HCT116 (cell line): ENCODE measurements at regions not wholly inside any gene's neighbourhood (a gene's known extent, or its start where the extent isn't known, plus 50 kb on each side); places are given as distances from the start of the nearest gene placed in this dataset.

Source experiments
- ATAC-seq: fragments of 200-7000 bp; cut with Tn5 transposase; 2 replicates; pipeline ENCODE4 v1.9.1; 2020; ENCODE audit warnings: mild to moderate bottlenecking, moderate library complexity
- BruUV-seq: library from RNA; stranded (reverse); fragments of 400-500 nt; replicated peaks from 2 replicates; lab custom pipeline; 2021; lab: Mats Ljungman, UMichigan
- CTCF ChIA-PET: fragments of 300-600 bp; sonication (Branson Sonifier 250); formaldehyde crosslinking; loops from one replicate; lab custom pipeline; 2021; ENCODE audit warnings: antibody characterized with exemption; lab: Charles Lee
- POLR2A ChIA-PET: fragments of 300-600, 350-600 bp; sonication (Branson Sonifier 250); formaldehyde crosslinking; loops from one replicate; lab custom pipeline; 2021; ENCODE audit warnings: antibody characterized with exemption; lab: Charles Lee
- RAD21 ChIA-PET, 2 experiments: fragments of 300-600 bp; sonication (Branson Sonifier 250); formaldehyde crosslinking; loops; one replicate each; lab custom pipeline; 2023; ENCODE audit warnings: low total read pairs in 2 of 2; ENCODE audit not compliant: uncharacterized antibody in 2 of 2, unreplicated experiment in 2 of 2, low non-redundant PET in 1 of 2; lab: Charles Lee
- DNase-seq: peaks from one replicate; pipeline ENCODE4 v3.0.0-alpha.2; 2010; ENCODE audit warnings: low read depth, low spot score
- H2AFZ ChIP-seq: fragments of 200-600 bp; shearing (Covaris generic), sonication (generic); 2 replicates; pipeline ENCODE4 v1.6.1; 2017; ENCODE audit warnings: low read depth, mixed run types, mixed read lengths, antibody characterized with exemption, low read length; ENCODE audit not compliant: poor library complexity, severe bottlenecking
- H3K27ac ChIP-seq: 2 replicates; pipeline ENCODE4 v1.5.1; 2012; ENCODE audit warnings: low read depth, low read length
- H3K27me3 ChIP-seq: fragments of 200-600 bp; sonication (generic); 2 replicates; pipeline ENCODE4 v1.6.1; 2016; ENCODE audit warnings: mixed run types, low read length, mixed read lengths; ENCODE audit not compliant: insufficient read depth
- H3K36me3 ChIP-seq, 2 experiments: fragments of 200-500 bp in 1 of 2; fragments of 200-600 bp in 1 of 2; sonication (Bioruptor generic) in 1 of 2; sonication (generic) in 1 of 2; 2 replicates each; pipeline versions ENCODE4 v1.5.1 to v1.6.1; 2014 to 2016; ENCODE audit warnings: low read length in 2 of 2, inconsistent platforms in 1 of 2, mixed read lengths in 1 of 2, mixed run types in 1 of 2; ENCODE audit not compliant: insufficient read depth in 2 of 2, control insufficient read depth in 1 of 2
- H3K4me1 ChIP-seq, 2 experiments: fragments of 200-600 bp in 1 of 2; sonication (generic) in 1 of 2; 2 replicates each; pipeline versions ENCODE4 v1.5.1 to v1.6.1; 2012 to 2017; ENCODE audit warnings: low read length in 2 of 2, inconsistent platforms in 1 of 2, mild to moderate bottlenecking in 1 of 2, mixed read lengths in 1 of 2, mixed run types in 1 of 2, moderate library complexity in 1 of 2; ENCODE audit not compliant: insufficient read depth in 2 of 2, control insufficient read depth in 1 of 2
- H3K4me2 ChIP-seq: fragments of 200-600 bp; sonication (generic); 2 replicates; pipeline ENCODE4 v1.6.1; 2017; ENCODE audit warnings: mixed run types, low read length, mixed read lengths
- H3K4me3 ChIP-seq, 2 experiments: fragments of 200-600 bp in 1 of 2; sonication (generic) in 1 of 2; replicated peaks in 1 of 2; 2 replicates each; pipeline ENCODE4 v1.5.1; 2011 to 2016; ENCODE audit warnings: low read length in 2 of 2, control low read depth in 1 of 2, low read depth in 1 of 2, mild to moderate bottlenecking in 1 of 2, mixed read lengths in 1 of 2, mixed run types in 1 of 2
- H3K79me2 ChIP-seq: fragments of 200-600 bp; sonication (generic); 2 replicates; pipeline ENCODE4 v1.6.1; 2017; ENCODE audit warnings: mild to moderate bottlenecking, mixed run types, low read length, moderate library complexity, mixed read lengths; ENCODE audit not compliant: insufficient read depth
- H3K9ac ChIP-seq: fragments of 200-600 bp; sonication (generic); 2 replicates; pipeline ENCODE4 v1.6.1; 2016; ENCODE audit warnings: low read length, mixed read lengths
- H3K9me2 ChIP-seq: fragments of 200-600 bp; sonication (generic), shearing (Covaris generic); 2 replicates; pipeline ENCODE4 v1.6.1; 2017; ENCODE audit warnings: mixed run types, mild to moderate bottlenecking, moderate library complexity; ENCODE audit not compliant: insufficient read depth
- H3K9me3 ChIP-seq, 2 experiments: fragments of 200-500 bp in 1 of 2; fragments of 200-600 bp in 1 of 2; sonication (Bioruptor generic) in 1 of 2; sonication (generic) in 1 of 2; 2 replicates each; pipeline ENCODE4 v1.6.1; 2014 to 2017; ENCODE audit warnings: low read length in 2 of 2, mixed read lengths in 2 of 2, inconsistent platforms in 1 of 2, low read depth in 1 of 2, mild to moderate bottlenecking in 1 of 2, mixed run types in 1 of 2, moderate library complexity in 1 of 2; ENCODE audit not compliant: control insufficient read depth in 1 of 2, insufficient read depth in 1 of 2
- H4K20me1 ChIP-seq: fragments of 200-600 bp; sonication (generic), shearing (Covaris generic); 2 replicates; pipeline ENCODE4 v1.6.1; 2017; ENCODE audit warnings: mixed run types, mild to moderate bottlenecking, moderate library complexity; ENCODE audit not compliant: insufficient read depth
- CBX3 ChIP-seq: IDR thresholded peaks from 2 replicates; pipeline ENCODE4 v1.6.1; 2012; ENCODE audit warnings: low read depth
- CTCF ChIP-seq, 3 experiments: fragments of 200-600 bp in 1 of 3; sonication (generic) in 1 of 3; IDR thresholded peaks in 2 of 3; conservative IDR thresholded peaks in 1 of 3; 2 replicates each; pipeline ENCODE4 v1.5.1; 2012 to 2017; ENCODE audit warnings: low read depth in 2 of 3, low read length in 2 of 3, antibody characterized with exemption in 1 of 3, borderline replicate concordance in 1 of 3, control low read depth in 1 of 3, mild to moderate bottlenecking in 1 of 3, mixed read lengths in 1 of 3, mixed run types in 1 of 3, moderate library complexity in 1 of 3; ENCODE audit not compliant: insufficient read depth in 1 of 3
- ELF1 ChIP-seq: IDR thresholded peaks from 2 replicates; pipeline ENCODE4 v1.6.1; 2012; ENCODE audit warnings: low read depth, borderline replicate concordance
- EZH2 ChIP-seq: fragments of 200-600 bp; sonication (generic); IDR thresholded peaks from 2 replicates; pipeline ENCODE4 v1.6.1; 2017; ENCODE audit warnings: antibody characterized with exemption, mixed run types
- FOSL1 ChIP-seq: IDR thresholded peaks from 2 replicates; pipeline ENCODE4 v1.6.1; 2012; ENCODE audit warnings: low read depth
- JUND ChIP-seq: IDR thresholded peaks from 2 replicates; pipeline ENCODE4 v1.6.1; 2012
- POLR2A ChIP-seq: IDR thresholded peaks from 2 replicates; pipeline ENCODE4 v1.7.0; 2011; ENCODE audit warnings: borderline replicate concordance; ENCODE audit not compliant: insufficient read depth, insufficient read length; ENCODE audit errors: extremely low read depth
- RAD21 ChIP-seq: IDR thresholded peaks from 2 replicates; pipeline ENCODE4 v1.6.1; 2012; ENCODE audit warnings: low read depth, mild to moderate bottlenecking
- REST ChIP-seq: IDR thresholded peaks from 2 replicates; pipeline ENCODE4 v1.6.1; 2012; ENCODE audit warnings: low read depth
- SIN3A ChIP-seq: IDR thresholded peaks from 2 replicates; pipeline ENCODE4 v1.6.1; 2012; ENCODE audit warnings: low read depth
- TCF7L2 ChIP-seq: IDR thresholded peaks from 2 replicates; pipeline ENCODE4 v1.7.0; 2011; ENCODE audit warnings: borderline replicate concordance, inconsistent platforms; ENCODE audit not compliant: insufficient read depth, insufficient read length; ENCODE audit errors: extremely low read depth
- YY1 ChIP-seq: IDR thresholded peaks from 2 replicates; pipeline ENCODE4 v1.6.1; 2011; ENCODE audit warnings: low read length, low read depth, moderate library complexity, mild to moderate bottlenecking; ENCODE audit not compliant: insufficient replicate concordance; ENCODE audit errors: extremely low read depth
- ZNF274 ChIP-seq: fragments of 200-500 bp; sonication (Bioruptor generic); IDR thresholded peaks from 2 replicates; pipeline ENCODE4 v1.6.1; 2014; ENCODE audit warnings: mild to moderate bottlenecking, low read depth, low read length, inconsistent platforms
- intact Hi-C: fragments of 100-400 bp; cut with micrococcal nuclease; formaldehyde crosslinking; loops from 2 replicates; pipeline ENCODE4 v1.10.0; 2022

DNA sequence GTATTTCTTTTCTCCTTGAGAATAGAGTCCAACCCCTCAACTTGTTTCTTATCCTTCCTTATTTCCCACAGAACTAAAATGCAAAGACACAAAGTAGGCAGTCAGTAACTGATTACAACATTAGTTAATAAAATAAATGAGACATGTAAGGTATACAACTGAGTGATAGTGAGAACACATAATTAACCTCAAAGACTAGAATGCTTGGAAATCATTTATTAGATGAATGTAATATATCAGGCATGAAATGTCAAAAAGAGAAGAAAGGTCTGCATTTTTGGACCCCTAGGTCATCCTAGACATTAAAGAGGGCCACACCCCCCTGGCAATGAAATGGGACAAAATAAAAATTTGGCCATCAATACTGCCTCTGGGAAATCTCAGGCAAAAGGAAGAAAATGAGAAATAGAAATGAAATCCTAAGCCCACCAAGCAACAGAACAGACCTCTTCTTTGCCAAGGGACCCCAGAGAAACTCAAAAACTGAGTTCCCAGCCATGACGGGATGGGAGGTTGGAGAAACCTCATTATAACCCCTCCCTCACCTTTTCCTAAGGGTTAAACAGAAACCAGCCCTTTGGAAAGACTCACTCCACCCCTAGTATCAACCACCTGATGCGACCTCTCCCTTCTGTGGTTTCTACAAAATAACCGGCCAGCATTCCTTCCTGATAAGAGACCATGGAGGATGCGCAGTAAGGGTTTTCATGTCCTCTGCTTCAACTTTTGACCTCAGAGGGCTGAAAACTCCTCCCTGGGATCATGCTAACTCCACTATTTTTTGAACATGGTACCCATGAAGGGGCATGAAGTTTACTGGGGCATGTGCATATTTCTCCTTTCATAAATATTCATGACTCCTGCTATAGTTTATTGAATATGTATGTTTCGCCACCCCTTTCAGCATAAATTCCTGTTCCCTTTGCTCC lies 90.0 kb upstream of the EXOC1L start:
- Histone ChIP-seq H3K27ac (no peak overlapping the region), H2AFZ (no peak overlapping the region), H3K36me3 (no peaks in the 10 kb centered on the region), H3K79me2 (no peaks in the 10 kb centered on the region), H4K20me1 (no peaks in the 10 kb centered on the region), H3K9me2 (no peaks in the 10 kb centered on the region), H3K27me3 (no peaks in the 10 kb centered on the region), H3K4me1 (peaks cover 5 to 14% of the 10 kb centered on the region in 2 experiments), H3K4me3 (no peak overlapping the region), H3K9ac (no peak overlapping the region), H3K4me2 (no peak overlapping the region), H3K9me3 (no peaks in the 10 kb centered on the region)
- ChIA-PET CTCF (no interaction called here), POLR2A (no interaction called here), RAD21 (no interaction called here)
- DNase-seq (no peak), ATAC-seq (no peak)
- intact Hi-C loops, result loop anchor here (10.0 kb wide), 2 partner anchors 185 to 545 kb away; partner anchors contain the start of gene CLOCK
- TF ChIP-seq FOSL1 (no peak), ZNF274 (no peak), JUND (no peak), CBX3 (no peak)
- BruUV-seq, result no TSS peak

DNA sequence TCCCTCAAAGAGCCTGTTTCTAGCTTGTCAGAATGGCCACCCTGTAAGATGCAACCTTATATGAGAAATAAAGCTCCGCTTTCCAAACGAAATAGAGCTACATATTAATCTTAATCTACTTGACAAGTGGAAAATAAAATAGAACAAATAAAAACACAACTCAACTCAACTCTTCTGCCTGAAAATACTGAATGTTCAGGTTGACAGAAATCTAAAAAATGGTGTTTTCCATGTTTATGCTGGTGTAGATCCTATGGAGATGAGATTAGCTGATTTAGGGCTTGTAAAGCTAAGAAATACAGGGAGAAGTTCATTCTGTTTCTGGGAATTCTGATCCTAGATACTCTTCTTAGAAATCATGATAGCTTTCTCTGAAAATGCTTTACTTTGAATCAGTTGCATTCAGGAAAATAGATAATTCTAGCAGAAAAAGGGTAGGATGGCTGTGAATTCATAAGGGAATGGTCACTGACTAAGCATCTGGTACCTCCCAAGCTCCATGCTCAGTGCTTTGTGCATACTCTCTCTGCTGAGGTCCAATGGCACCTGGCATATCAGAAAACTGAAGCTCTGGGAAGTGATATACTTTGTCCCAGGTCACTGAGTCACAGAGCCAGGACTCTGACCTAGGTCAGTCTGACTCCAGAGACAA lies 89.2 kb upstream of the EXOC1L start:
- H3K27ac ChIP-seq, result no peak overlapping the region
- H3K9me3 ChIP-seq, result no peaks in the 10 kb centered on the region
- ATAC-seq (no peak), DNase-seq (no peak)
- intact Hi-C loops, result loop anchor here (10.0 kb wide), 2 partner anchors 186 to 546 kb away; partner anchors contain the start of gene CLOCK
- H2AFZ ChIP-seq, result no peak overlapping the region
- no TSS peak for BruUV-seq
- no peaks in the 10 kb centered on the region for H3K79me2 ChIP-seq
- H4K20me1 ChIP-seq, result no peaks in the 10 kb centered on the region
- no peaks in the 10 kb centered on the region for H3K27me3 ChIP-seq
- CTCF ChIA-PET, result no interaction called here
- H3K4me2 ChIP-seq, result no peak overlapping the region
- POLR2A ChIA-PET, result no interaction called here
- H3K4me1 ChIP-seq, result peaks cover 5 to 14% of the 10 kb centered on the region in 2 experiments
- H3K9me2 ChIP-seq, result no peaks in the 10 kb centered on the region
- H3K36me3 ChIP-seq, result no peaks in the 10 kb centered on the region
- no peak overlapping the region for H3K9ac ChIP-seq
- H3K4me3 ChIP-seq, result no peak overlapping the region
- RAD21 ChIA-PET, result no interaction called here
- TF ChIP-seq ZNF274 (no peak), TCF7L2 (no peak), POLR2A (no peak), REST (no peak), RAD21 (no peak), ELF1 (no peak), YY1 (no peak), SIN3A (no peak), EZH2 (no peak), CTCF (IDR thresholded peaks at IDR 0.05 in 2 of 3, conservative IDR thresholded peaks at IDR 0.05 in 1 of 3; ENCODE audit: borderline replicate concordance in 1 of 3, insufficient read depth in 1 of 3, low read depth in 2 of 3, low read length in 2 of 3) (no peak)
